Common myeloid progenitor, CD34-positive (primary cell): ENCODE measurements at regions not wholly inside any gene's neighbourhood (a gene's known extent, or its start where the extent isn't known, plus 50 kb on each side); places are given as distances from the start of the nearest gene placed in this dataset.

Experiments used
- CTCF ChIA-PET: fragments of 350-600 bp; sonication (Branson Sonifier 250); formaldehyde crosslinking; loops from one replicate; lab custom pipeline; 2021; ENCODE audit warnings: antibody characterized with exemption; lab: Charles Lee
- POLR2A ChIA-PET: fragments of 350-600 bp; sonication (Branson Sonifier 250); formaldehyde crosslinking; loops from one replicate; lab custom pipeline; 2021; ENCODE audit warnings: antibody characterized with exemption; lab: Charles Lee
- DNase-seq, 3 donors: peaks; one replicate each; pipeline versions ENCODE4 v3.0.0 to v3.0.0-alpha.2; 2013
- H3K27ac ChIP-seq, 2 experiments: 1 replicate in 1 of 2; 2 replicates in 1 of 2; pipeline ENCODE4 v1.7.0; 2013; ENCODE audit warnings: inconsistent platforms in 2 of 2, low read length in 2 of 2, mild to moderate bottlenecking in 2 of 2, low read depth in 1 of 2, moderate library complexity in 1 of 2; ENCODE audit not compliant: severe bottlenecking in 2 of 2, insufficient read depth in 1 of 2, poor library complexity in 1 of 2
- H3K27me3 ChIP-seq, 5 experiments: replicated peaks in 2 of 5; 1 replicate in 3 of 5; 2 replicates in 2 of 5; pipeline versions ENCODE4 v1.6.1 to v1.7.0; 2013; ENCODE audit warnings: low read length in 4 of 5, mild to moderate bottlenecking in 2 of 5, moderate library complexity in 2 of 5, inconsistent platforms in 1 of 5; ENCODE audit not compliant: insufficient read depth in 5 of 5, control insufficient read depth in 4 of 5
- H3K36me3 ChIP-seq, 4 experiments: 1 replicate in 2 of 4; 2 replicates in 2 of 4; pipeline versions ENCODE4 v1.6.1 to v1.7.0; 2013; ENCODE audit warnings: low read length in 3 of 4, control low read depth in 1 of 4, mild to moderate bottlenecking in 1 of 4; ENCODE audit not compliant: control insufficient read depth in 4 of 4, insufficient read depth in 4 of 4
- H3K4me1 ChIP-seq, 4 experiments: 1 replicate in 3 of 4; 2 replicates in 1 of 4; pipeline versions ENCODE4 v1.6.1 to v1.7.1; 2013; ENCODE audit warnings: low read length in 3 of 4, mild to moderate bottlenecking in 3 of 4, control low read depth in 1 of 4, inconsistent platforms in 1 of 4, moderate library complexity in 1 of 4; ENCODE audit not compliant: control insufficient read depth in 4 of 4, insufficient read depth in 4 of 4; ENCODE audit errors: control extremely low read depth in 1 of 4
- H3K4me3 ChIP-seq, 7 experiments: 1 replicate in 4 of 7; 2 replicates in 3 of 7; pipeline versions ENCODE4 v1.5.1 to v1.7.0; 2013; ENCODE audit warnings: mild to moderate bottlenecking in 7 of 7, low read length in 6 of 7, moderate library complexity in 6 of 7, inconsistent platforms in 2 of 7, low read depth in 2 of 7, control low read depth in 1 of 7; ENCODE audit not compliant: insufficient read depth in 4 of 7, control insufficient read depth in 1 of 7; ENCODE audit errors: extremely low read depth in 1 of 7
- H3K9me3 ChIP-seq, 5 experiments: 1 replicate in 4 of 5; 2 replicates in 1 of 5; pipeline versions ENCODE4 v1.6.1 to v1.7.1; 2013; ENCODE audit warnings: low read length in 4 of 5, mild to moderate bottlenecking in 2 of 5, inconsistent platforms in 1 of 5, low read depth in 1 of 5, moderate library complexity in 1 of 5; ENCODE audit not compliant: control insufficient read depth in 4 of 5, insufficient read depth in 2 of 5; ENCODE audit errors: control extremely low read depth in 1 of 5
- WGBS: methylation state at CpG from one replicate; pipeline ENCODE4 v1.1.5; 2013; ENCODE audit not compliant: insufficient coverage; 5-methylcytosine and 5-hydroxymethylcytosine counted together

DNA sequence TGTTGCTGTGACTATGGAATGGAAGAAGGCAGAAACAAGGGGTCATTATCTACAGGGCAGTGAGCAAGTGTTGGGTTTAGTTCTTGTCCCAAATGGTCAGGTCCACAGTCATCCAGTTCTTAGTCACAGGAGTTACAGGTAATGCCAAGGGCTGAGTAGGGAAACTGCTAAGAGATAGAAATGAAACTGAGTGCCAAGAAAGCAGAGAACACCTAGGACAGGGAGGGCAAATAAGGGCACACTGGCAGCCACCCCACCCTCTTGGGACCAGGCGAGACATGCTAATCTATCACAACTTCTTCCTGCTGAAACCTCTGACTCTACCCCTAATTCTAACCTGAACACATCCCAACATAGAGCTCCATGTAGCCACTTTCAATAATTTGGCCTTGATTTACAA is 103.2 kb downstream of the KLF4 start:
- 100% methylated on average over 1 of the region's 1 CpG for WGBS
- CTCF ChIA-PET = no interaction called here

More for the DNA sequence above, 103.2 kb downstream of the KLF4 start:
- no peaks in the 10 kb centered on the region for H3K9me3 ChIP-seq
- H3K27me3 ChIP-seq = peaks cover 0 to 4% (median 3%) of the 10 kb centered on the region in 5 experiments
- no peak for DNase-seq
- no peaks in the 10 kb centered on the region for H3K4me1 ChIP-seq
- no peaks in the 10 kb centered on the region for H3K36me3 ChIP-seq
- POLR2A ChIA-PET = interaction anchor here (0.6 kb wide), 1 partner anchor 1157 kb away, joined by 3 read pairs; no protein-coding TSS in a partner anchor
- H3K4me3 ChIP-seq = no peak overlapping the region
- H3K27ac ChIP-seq = no peak overlapping the region
